Activated CD4-positive, alpha-beta T cell treated with anti-CD3 and anti-CD28 coated beads, Interleukin-2, amount 10 ng/mL, durations not matched to agents 7 days and 5 days (primary cell): ENCODE measurements at regions not wholly inside any gene's neighbourhood (a gene's known extent, or its start where the extent isn't known, plus 50 kb on each side); places are given as distances from the start of the nearest gene placed in this dataset.
"Not testable (repeated sequence)": the region's sequence is repeated elsewhere in the genome, so short reads cannot be mapped to it uniquely, and the experiment has no call there.

Experiments used
- CTCF ChIA-PET: fragments of 350-600 bp; sonication (Branson Sonifier 250); formaldehyde crosslinking; loops from one replicate; lab custom pipeline; 2021; ENCODE audit warnings: antibody characterized with exemption; lab: Charles Lee
- POLR2A ChIA-PET: fragments of 350-600 bp; sonication (Branson Sonifier 250); formaldehyde crosslinking; loops from one replicate; lab custom pipeline; 2021; ENCODE audit warnings: antibody characterized with exemption; lab: Charles Lee
- DNase-seq: peaks from one replicate; pipeline ENCODE4 v3.0.0-alpha.2; 2020
- H3K27ac Mint-ChIP-seq: one replicate; pipeline ENCODE4 v1.8.0; 2021; ENCODE audit warnings: mild to moderate bottlenecking, moderate library complexity, mixed read lengths
- H3K27me3 Mint-ChIP-seq: one replicate; pipeline ENCODE4 v1.8.0; 2021; ENCODE audit warnings: mixed read lengths
- H3K36me3 Mint-ChIP-seq: one replicate; pipeline ENCODE4 v1.8.0; 2021; ENCODE audit warnings: low read depth, mixed read lengths
- H3K4me1 Mint-ChIP-seq: one replicate; pipeline ENCODE4 v1.8.0; 2021; ENCODE audit warnings: mixed read lengths
- H3K4me3 Mint-ChIP-seq: one replicate; pipeline ENCODE4 v1.8.0; 2021; ENCODE audit warnings: mild to moderate bottlenecking, moderate library complexity, mixed read lengths
- H3K9me3 Mint-ChIP-seq: one replicate; pipeline ENCODE4 v1.8.0; 2021; ENCODE audit warnings: mixed read lengths

GRCh38 chr4:126758493-126758892, 874.3 kb upstream of the INTU start:
- CTCF ChIA-PET: no interaction called here
- H3K9me3 Mint-ChIP-seq: no peaks in the 10 kb centered on the region
- POLR2A ChIA-PET: no interaction called here

GRCh38 chr4:126761947-126762662, 870.7 kb upstream of the INTU start:
- CTCF ChIA-PET: no interaction called here
- H3K4me3 Mint-ChIP-seq: no peak overlapping the region
- DNase-seq: no peak
- H3K27ac Mint-ChIP-seq: no peak overlapping the region
- no peaks in the 10 kb centered on the region for H3K27me3 Mint-ChIP-seq
- H3K9me3 Mint-ChIP-seq: no peaks in the 10 kb centered on the region
- no peaks in the 10 kb centered on the region for H3K36me3 Mint-ChIP-seq
- POLR2A ChIA-PET: no interaction called here
- H3K4me1 Mint-ChIP-seq: no peaks in the 10 kb centered on the region

More at GRCh38 chr4:126758493-126758892, 874.3 kb upstream of the INTU start:
- no peak for DNase-seq
- Mint-ChIP-seq H3K4me3 (no peak overlapping the region), H3K36me3 (no peaks in the 10 kb centered on the region), H3K4me1 (no peaks in the 10 kb centered on the region), H3K27ac (no peak overlapping the region), H3K27me3 (no peaks in the 10 kb centered on the region)

- Mint-ChIP-seq H3K27ac (no peak overlapping the region), H3K4me3 (no peak overlapping the region), H3K27me3 (no peaks in the 10 kb centered on the region), H3K4me1 (no peaks in the 10 kb centered on the region), H3K9me3 (no peaks in the 10 kb centered on the region), H3K36me3 (no peaks in the 10 kb centered on the region)
- DNase-seq: no peak
- ChIA-PET POLR2A (no interaction called here), CTCF (no interaction called here)
These were observed 870.0 kb upstream of the INTU start for GRCh38 chr4:126762663-126763247.

- no peak overlapping the region for H3K27ac Mint-ChIP-seq
- ChIA-PET POLR2A (no interaction called here), CTCF (no interaction called here)
- no peak overlapping the region for H3K4me3 Mint-ChIP-seq
- H3K4me1 Mint-ChIP-seq: no peaks in the 10 kb centered on the region
- peaks cover 1% of the 10 kb centered on the region for H3K9me3 Mint-ChIP-seq
- no peaks in the 10 kb centered on the region for H3K36me3 Mint-ChIP-seq
- no peak for DNase-seq
- no peaks in the 10 kb centered on the region for H3K27me3 Mint-ChIP-seq
These were observed 866.5 kb upstream of the INTU start for GRCh38 chr4:126766241-126766640.

- Mint-ChIP-seq H3K9me3 (peaks cover 1% of the 10 kb centered on the region), H3K27ac (no peak overlapping the region), H3K36me3 (no peaks in the 10 kb centered on the region), H3K27me3 (no peaks in the 10 kb centered on the region), H3K4me1 (no peaks in the 10 kb centered on the region), H3K4me3 (no peak overlapping the region)
- POLR2A ChIA-PET: no interaction called here
- DNase-seq: no peak
- CTCF ChIA-PET: no interaction called here
These were observed 864.4 kb upstream of the INTU start for GRCh38 chr4:126768338-126768737.

GRCh38 chr4:126770811-126771553, 861.8 kb upstream of the INTU start:
- H3K27ac Mint-ChIP-seq, CTCF ChIA-PET, POLR2A ChIA-PET, DNase-seq, H3K9me3 Mint-ChIP-seq, H3K27me3 Mint-ChIP-seq, H3K36me3 Mint-ChIP-seq, H3K4me3 Mint-ChIP-seq, H3K4me1 Mint-ChIP-seq: not testable (repeated sequence)

- CTCF ChIA-PET, POLR2A ChIA-PET, H3K27ac Mint-ChIP-seq, H3K27me3 Mint-ChIP-seq, DNase-seq, H3K9me3 Mint-ChIP-seq, H3K4me1 Mint-ChIP-seq, H3K4me3 Mint-ChIP-seq, H3K36me3 Mint-ChIP-seq: not testable (repeated sequence)
These were observed 861.1 kb upstream of the INTU start for GRCh38 chr4:126771618-126772017.

- DNase-seq: no peak
- ChIA-PET POLR2A (no interaction called here), CTCF (no interaction called here)
- H3K36me3 Mint-ChIP-seq: no peaks in the 10 kb centered on the region
- H3K4me3 Mint-ChIP-seq: no peak overlapping the region
- no peaks in the 10 kb centered on the region for H3K4me1 Mint-ChIP-seq
- H3K9me3 Mint-ChIP-seq: peaks cover 1% of the 10 kb centered on the region
- no peak overlapping the region for H3K27ac Mint-ChIP-seq
- H3K27me3 Mint-ChIP-seq: no peaks in the 10 kb centered on the region
These were observed 860.1 kb upstream of the INTU start for GRCh38 chr4:126772662-126773061.

GRCh38 chr4:126775485-126776106, 857.2 kb upstream of the INTU start:
- H3K4me1 Mint-ChIP-seq: no peaks in the 10 kb centered on the region
- no peak overlapping the region for H3K4me3 Mint-ChIP-seq
- no peak overlapping the region for H3K27ac Mint-ChIP-seq
- ChIA-PET POLR2A (interaction anchor here (0.6 kb wide), 1 partner anchor 21 kb away, joined by 3 read pairs; no protein-coding TSS in a partner anchor), CTCF (interaction anchor here (0.7 kb wide), 1 partner anchor 92 kb away, joined by 3 read pairs; no protein-coding TSS in a partner anchor)
- DNase-seq: no peak
- H3K9me3 Mint-ChIP-seq: no peaks in the 10 kb centered on the region
- no peaks in the 10 kb centered on the region for H3K36me3 Mint-ChIP-seq
- no peaks in the 10 kb centered on the region for H3K27me3 Mint-ChIP-seq

- ChIA-PET CTCF (interaction anchor here (0.7 kb wide), 1 partner anchor 91 kb away, joined by 3 read pairs; no protein-coding TSS in a partner anchor), POLR2A (interaction anchor here (0.6 kb wide), 1 partner anchor 20 kb away, joined by 3 read pairs; no protein-coding TSS in a partner anchor)
- Mint-ChIP-seq H3K27ac (no peak overlapping the region), H3K9me3 (no peaks in the 10 kb centered on the region), H3K4me3 (no peak overlapping the region), H3K27me3 (no peaks in the 10 kb centered on the region), H3K36me3 (no peaks in the 10 kb centered on the region), H3K4me1 (no peaks in the 10 kb centered on the region)
- DNase-seq: no peak
These were observed 856.4 kb upstream of the INTU start for GRCh38 chr4:126776361-126776760.

- no peak overlapping the region for H3K4me3 Mint-ChIP-seq
- no peaks in the 10 kb centered on the region for H3K4me1 Mint-ChIP-seq
- no peaks in the 10 kb centered on the region for H3K9me3 Mint-ChIP-seq
- no peaks in the 10 kb centered on the region for H3K36me3 Mint-ChIP-seq
- ChIA-PET POLR2A (no interaction called here), CTCF (no interaction called here)
- H3K27me3 Mint-ChIP-seq: no peaks in the 10 kb centered on the region
- no peak for DNase-seq
- no peak overlapping the region for H3K27ac Mint-ChIP-seq
These were observed 855.1 kb upstream of the INTU start for GRCh38 chr4:126777649-126778048.

GRCh38 chr4:126778348-126778747, 854.4 kb upstream of the INTU start:
- H3K36me3 Mint-ChIP-seq: no peaks in the 10 kb centered on the region
- no peak for DNase-seq

GRCh38 chr4:126779001-126779400, 853.8 kb upstream of the INTU start:
- ChIA-PET CTCF (no interaction called here), POLR2A (no interaction called here)
- Mint-ChIP-seq H3K36me3 (no peaks in the 10 kb centered on the region), H3K4me1 (no peaks in the 10 kb centered on the region), H3K9me3 (no peaks in the 10 kb centered on the region), H3K27me3 (no peaks in the 10 kb centered on the region), H3K4me3 (no peak overlapping the region), H3K27ac (no peak overlapping the region)
- no peak for DNase-seq

More at GRCh38 chr4:126778348-126778747, 854.4 kb upstream of the INTU start:
- H3K4me1 Mint-ChIP-seq: no peaks in the 10 kb centered on the region
- CTCF ChIA-PET: no interaction called here
- H3K9me3 Mint-ChIP-seq: no peaks in the 10 kb centered on the region
- no peak overlapping the region for H3K4me3 Mint-ChIP-seq
- POLR2A ChIA-PET: no interaction called here
- H3K27me3 Mint-ChIP-seq: no peaks in the 10 kb centered on the region
- no peak overlapping the region for H3K27ac Mint-ChIP-seq
